NCI-H2029 treated with DMSO at 0.1 percent for 48 hours (cell line): ENCODE measurements at regions not wholly inside any gene's neighbourhood (a gene's known extent, or its start where the extent isn't known, plus 50 kb on each side); places are given as distances from the start of the nearest gene placed in this dataset.
"Not testable (repeated sequence)": the region's sequence is repeated elsewhere in the genome, so short reads cannot be mapped to it uniquely, and the experiment has no call there.

ENCODE experiments used
- DNase-seq: peaks from one replicate; lab custom pipeline; 2025; lab: John Stamatoyannopoulos, UW

GRCh38 chr2:186182366-186182765, 303.7 kb upstream of the ZC3H15 start:
- DNase-seq: not testable (repeated sequence)

DNA sequence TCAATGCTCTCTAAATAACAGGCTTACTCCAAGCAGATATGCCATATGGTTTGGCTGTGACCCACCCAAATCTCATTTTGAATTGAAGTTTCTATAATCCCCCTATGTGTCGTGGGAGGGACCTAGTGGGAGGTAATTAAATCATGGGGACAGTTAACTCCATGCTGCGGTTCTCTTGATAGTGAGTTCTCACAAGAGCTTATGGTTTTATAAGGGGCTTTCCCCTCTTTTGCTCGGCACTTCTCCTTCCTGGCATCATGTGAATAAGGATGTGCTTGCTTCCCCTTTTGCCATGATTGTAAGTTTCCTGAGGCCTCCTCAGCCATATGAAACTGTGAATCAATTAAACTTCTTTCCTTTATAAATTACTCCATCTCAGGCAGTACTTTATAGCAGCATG, 302.7 kb upstream of the ZC3H15 start:
- DNase-seq: no peak

DNA sequence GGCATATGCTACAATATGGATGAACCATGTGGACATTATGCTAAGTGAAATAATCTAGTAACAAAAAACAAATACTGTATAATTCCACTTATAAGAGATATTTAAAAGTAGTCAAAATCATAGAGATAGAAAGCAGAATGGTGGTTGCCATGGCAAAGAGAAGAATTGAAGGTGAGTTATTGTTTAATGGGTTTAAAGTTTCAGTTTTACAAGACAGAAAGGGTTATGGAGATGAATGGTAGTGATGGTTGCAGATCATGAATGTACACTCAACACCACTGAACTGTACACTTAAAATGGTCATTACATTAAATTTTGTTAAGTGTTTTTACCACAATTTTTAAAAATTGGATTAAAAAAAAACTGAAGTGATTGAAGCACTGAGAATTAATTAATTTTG, 298.2 kb upstream of the ZC3H15 start:
- DNase-seq: no peak

DNA sequence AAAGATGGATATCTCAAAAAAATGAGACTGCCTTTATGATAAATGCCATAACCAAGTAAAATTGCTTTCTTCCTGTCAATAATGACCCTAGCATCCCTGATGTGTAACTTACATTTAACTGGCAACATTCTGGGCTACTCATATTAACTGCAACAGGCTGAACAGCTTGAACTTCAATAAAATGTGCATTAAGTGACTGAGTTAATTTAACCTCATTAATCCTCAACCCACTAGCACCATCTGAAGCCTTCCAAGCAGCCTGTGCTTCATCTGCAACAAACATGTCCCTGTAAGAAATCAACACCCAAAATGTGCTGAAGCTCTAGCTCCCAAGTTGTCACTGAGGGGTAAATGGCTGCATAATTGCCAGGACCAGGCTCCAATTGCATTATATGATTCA, 296.2 kb upstream of the ZC3H15 start:
- no peak for DNase-seq

DNA sequence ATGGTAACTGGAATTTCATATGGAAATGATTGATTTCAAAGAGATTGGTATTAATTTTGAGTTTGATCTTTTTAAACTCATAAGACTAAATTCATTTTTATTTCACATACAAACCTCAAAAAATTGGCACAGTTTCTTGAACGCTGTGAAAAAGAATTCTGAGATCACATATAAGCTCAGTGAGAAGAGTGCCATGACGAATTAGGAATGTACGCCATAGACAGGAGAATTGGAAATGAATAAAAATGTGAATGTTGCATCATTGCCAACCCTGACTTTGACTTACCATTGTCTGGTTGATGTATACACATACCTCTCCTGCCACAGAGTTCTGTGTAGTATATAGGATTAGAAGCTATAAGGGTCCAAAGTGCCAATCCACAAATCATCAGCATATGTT, 290.4 kb upstream of the ZC3H15 start:
- DNase-seq: no peak

- DNase-seq: no peak
These were observed 288.1 kb upstream of the ZC3H15 start for GRCh38 chr2:186197955-186198354.

DNA sequence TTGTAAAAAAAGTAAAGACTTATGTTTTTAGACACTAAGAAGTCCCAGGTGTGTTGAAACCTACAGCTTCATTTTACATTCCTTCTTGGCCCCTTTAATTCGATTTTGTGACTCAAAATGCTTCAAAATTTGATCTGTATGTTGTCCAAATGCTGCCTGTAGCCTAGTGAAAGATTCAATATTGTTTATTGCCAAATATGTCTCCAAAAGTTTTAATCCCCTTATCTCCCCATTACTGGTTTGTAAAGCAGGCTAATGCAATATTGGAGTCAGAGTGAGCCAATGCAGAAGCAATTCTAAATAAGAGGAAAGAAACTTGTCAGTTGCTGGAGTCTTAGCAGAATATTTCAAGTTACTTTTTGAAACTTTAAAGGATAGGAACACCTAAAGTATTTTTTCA, 287.0 kb upstream of the ZC3H15 start:
- no peak for DNase-seq

GRCh38 chr2:186201371-186201770, 284.7 kb upstream of the ZC3H15 start:
- no peak for DNase-seq

DNA sequence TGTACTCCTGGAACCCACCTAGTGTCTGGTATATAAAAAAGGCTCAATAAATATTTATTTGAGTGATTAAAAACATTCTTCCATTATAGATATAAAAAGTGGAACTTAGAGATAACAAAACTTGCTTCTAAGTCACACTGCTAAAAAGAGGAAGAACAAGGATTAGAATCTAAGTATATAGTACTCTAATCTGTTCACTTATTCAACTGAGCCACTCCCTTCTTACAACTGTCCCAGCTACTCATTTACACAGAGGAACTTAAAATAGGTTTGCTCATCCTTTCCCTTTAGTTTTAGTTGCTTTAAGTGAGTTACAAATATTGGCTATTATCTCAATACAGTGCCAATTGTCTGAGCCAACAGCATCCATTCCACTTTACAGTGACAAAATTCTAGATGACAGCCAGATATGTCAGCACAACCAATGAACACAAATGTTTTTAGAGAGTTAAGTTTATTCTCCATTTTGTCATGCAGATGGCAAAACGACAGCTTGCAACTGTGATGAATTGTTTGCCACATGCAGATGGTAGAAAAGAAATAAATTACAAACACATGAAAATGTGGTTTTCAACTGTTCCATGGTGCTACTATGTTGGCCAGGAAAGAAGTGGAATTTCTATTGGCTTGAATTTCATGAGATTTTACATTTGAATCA, 280.7 kb upstream of the ZC3H15 start:
- no peak for DNase-seq

- no peak for DNase-seq
These were observed 276.5 kb upstream of the ZC3H15 start for GRCh38 chr2:186209532-186209931.

DNA sequence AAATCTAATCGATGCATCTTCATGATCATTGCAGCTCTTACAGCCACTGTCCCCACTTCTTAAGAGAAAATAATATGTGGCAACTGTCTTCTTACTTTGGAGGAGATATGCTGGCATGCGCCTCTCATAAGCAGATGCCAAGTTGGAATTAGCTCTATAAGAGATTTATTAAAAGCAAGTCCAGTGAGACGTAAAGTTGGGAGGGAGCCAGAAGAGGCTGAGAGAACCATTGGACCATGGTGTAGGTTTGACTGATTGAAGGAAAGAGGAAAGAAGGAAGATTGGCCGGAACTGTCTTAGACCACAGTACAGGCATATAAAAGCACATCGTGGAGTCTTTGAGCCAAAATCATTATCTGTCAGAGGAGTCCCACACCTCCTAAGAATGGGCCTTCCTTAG, 265.7 kb upstream of the ZC3H15 start:
- DNase-seq: no peak

DNA sequence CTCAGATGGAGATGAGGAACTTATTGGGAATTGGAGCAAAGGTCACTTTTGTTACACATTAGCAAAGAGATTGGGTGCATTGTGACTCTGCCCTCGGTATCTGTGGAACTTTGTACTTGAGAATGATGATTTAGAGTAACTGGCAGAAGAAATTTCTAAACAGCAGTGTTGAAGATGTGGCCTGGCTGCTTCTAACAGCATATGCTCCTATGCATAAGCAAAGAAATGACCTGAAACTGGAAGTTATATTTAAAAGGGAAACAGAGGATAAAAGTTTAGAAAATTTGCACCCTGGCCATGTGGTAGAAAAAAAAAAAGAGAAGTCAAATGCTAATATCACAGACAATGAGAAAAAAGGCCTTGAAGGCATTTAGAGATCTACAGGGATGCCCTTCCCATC, 256.8 kb upstream of the ZC3H15 start:
- no peak for DNase-seq

GRCh38 chr2:186241874-186242273, 244.2 kb upstream of the ZC3H15 start:
- no peak for DNase-seq

- DNase-seq: no peak
These were observed 231.3 kb upstream of the ZC3H15 start for GRCh38 chr2:186254759-186255158.

DNA sequence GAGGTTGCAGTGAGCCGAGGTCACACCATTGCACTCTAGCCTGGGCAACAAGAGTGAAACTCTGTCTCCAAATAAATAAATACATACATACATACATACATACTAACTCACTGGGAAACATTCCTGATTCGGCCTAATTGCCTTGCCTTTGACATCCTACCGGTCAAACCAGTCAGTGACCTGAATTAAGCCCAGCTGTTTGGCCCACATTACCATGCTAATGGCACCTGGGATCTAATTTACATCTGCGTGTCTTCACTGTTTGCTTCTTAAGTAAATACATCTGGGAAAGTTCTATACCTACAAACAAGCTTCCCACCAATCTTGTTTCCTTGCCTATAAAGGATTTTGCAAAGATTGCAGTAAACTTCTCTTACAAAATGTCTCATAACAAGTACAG, 230.2 kb upstream of the ZC3H15 start:
- DNase-seq: no peak

GRCh38 chr2:186256540-186256939, 229.5 kb upstream of the ZC3H15 start:
- DNase-seq: peak; percentile 40

- DNase-seq: no peak
These were observed 222.3 kb upstream of the ZC3H15 start for GRCh38 chr2:186263673-186264250.

DNA sequence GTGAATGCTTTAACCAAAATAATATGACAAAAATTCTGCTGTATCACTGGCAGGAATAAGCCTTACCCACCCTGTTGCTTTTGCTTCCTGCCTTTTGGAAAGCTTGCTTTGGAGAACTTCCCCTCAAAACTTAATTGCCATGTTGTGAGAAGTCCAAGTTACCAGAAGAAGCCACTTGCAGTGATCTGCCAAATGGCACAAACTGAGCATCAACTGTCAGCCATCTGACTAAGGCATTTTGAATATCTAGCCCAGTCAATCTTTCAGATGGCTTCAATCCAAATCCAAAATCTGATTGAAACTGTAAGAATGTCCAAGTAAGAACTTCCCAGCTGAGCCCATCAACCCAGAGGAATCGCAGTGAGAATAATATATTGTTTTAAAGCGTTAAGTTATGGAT, 216.5 kb upstream of the ZC3H15 start:
- DNase-seq: no peak

DNA sequence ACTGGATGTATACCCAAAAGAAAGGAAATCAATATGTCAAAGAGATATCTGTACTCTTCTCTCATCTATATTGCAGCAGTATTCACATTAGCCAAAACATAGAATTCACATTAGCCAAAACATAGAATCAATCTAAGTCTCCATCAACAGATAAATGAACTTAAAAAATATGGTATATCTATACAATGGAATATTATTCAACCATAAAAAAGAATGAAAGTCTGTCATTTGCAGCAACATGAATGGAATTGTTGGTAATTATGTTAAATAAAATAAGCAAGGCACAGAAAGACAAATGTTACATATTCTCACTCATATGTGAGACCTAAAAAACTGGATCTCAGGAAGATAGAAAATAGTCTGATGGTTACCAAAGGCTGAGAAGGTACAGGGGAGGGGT, 212.1 kb upstream of the ZC3H15 start:
- no peak for DNase-seq

DNA sequence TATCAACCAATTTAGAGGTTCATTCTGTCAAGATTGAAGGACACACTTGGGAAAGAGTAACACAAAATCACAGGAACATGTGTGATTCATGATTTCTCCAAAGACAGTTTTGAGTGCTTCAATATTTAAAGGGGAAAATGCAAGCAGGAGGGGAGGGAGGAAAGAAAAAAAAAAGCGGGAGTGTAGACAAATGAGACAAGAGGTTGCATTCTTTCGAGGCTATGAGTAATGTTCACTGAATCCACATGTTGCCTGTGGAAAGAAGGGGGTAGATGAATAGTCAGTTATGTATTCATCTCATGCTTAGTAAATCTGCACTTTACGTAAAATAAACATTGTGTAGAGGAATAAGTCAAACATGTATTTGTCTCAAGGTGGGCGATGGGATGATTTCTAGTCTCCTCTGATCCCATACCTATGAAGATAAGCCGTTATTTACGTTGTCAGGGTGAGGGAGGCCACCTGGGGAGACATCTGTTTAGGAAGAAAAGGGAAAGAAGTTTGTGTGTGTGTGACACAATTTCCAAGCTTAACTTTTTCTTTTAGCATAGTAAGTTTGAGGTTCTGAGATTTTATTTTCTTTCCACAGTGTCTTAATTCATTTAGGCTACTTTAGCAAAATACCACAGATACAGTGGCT, 211.0 kb upstream of the ZC3H15 start:
- DNase-seq: no peak

DNA sequence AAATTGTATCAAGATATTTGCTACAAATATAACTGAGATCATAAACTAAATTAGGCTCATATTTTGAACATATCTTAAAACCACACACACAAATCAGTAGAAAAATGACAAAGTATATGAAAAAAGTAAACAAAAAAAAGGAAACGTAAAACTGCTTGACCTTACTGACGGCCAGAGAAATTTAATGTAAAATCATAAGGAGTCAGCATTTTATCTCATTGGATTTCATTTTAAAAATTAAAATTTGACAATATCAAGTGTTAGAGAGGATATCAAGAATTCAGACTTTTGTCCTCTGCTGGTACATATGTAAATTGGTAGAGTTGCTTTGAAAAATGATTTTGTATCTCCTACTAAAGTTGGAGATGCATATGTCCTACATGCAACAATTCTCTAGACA, 209.2 kb upstream of the ZC3H15 start:
- DNase-seq: no peak

DNA sequence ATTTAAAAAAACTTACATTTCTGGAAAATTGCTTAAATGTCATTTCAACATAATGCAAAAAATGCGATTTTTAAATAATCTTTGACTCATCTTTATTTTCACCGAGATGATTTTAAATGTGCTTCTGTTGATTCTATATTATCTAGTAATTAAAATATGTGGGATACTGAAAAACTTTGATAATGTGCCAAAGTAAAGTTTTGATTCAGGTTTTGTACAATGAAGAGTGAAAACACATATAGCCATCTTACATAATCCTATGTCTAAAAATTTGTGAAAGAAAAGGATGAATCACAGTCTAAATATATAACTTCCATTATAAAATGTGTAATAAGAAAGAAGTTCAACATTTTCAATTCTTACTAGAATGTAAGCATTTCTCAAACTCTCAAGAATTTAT, 204.3 kb upstream of the ZC3H15 start:
- no peak for DNase-seq

GRCh38 chr2:186294248-186294888, 191.7 kb upstream of the ZC3H15 start:
- no peak for DNase-seq
